ENCODE measurements at regions not wholly inside any gene's neighbourhood (a gene's known extent, or its start where the extent isn't known, plus 50 kb on each side); places are given as distances from the start of the nearest gene placed in this dataset.
A peak's percentile ranks its signal among the peaks of the same experiment; 100 is the strongest.

DNA sequence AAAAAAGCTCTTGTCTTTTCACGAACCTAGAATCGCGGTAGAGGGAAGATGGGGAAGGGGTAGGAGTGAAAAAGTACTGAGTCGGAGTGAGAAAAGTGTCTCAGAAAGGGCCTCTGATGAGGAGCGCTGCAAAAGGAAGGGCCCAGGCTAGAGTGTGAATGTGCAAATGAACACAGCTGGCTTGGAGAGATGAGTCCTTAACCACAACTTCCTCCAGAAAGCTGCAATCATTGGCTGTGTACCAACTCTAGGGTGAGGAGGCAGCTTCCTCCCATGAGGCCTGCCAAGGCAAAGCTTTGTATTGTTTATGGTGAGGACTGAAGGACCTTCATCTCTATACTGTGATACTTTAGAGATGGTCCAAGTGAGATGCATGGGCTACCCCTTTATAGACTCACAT, 566.9 kb upstream of the ANO5 start:
- no peak overlapping the region for H3K27ac Mint-ChIP-seq
- no peaks in the 10 kb centered on the region for H3K27me3 Mint-ChIP-seq
- no peaks in the 10 kb centered on the region for H3K36me3 Mint-ChIP-seq
- no peaks in the 10 kb centered on the region for H3K4me1 Mint-ChIP-seq
- no peak overlapping the region for H3K4me3 Mint-ChIP-seq
- H3K9me3 Mint-ChIP-seq, result peaks cover 0 to 3% (median 2%) of the 10 kb centered on the region in 3 donors

- no peaks in the 10 kb centered on the region for H3K4me1 Mint-ChIP-seq
- peaks cover 0 to 5% (median 1%) of the 10 kb centered on the region in 3 donors for H3K9me3 Mint-ChIP-seq
- H3K36me3 Mint-ChIP-seq, result no peaks in the 10 kb centered on the region
- no peak overlapping the region for H3K4me3 Mint-ChIP-seq
- H3K27me3 Mint-ChIP-seq, result no peaks in the 10 kb centered on the region
- H3K27ac Mint-ChIP-seq, result no peak overlapping the region
Measured at GRCh38 chr11:21628641-21629040, 564.2 kb upstream of the ANO5 start.

GRCh38 chr11:21630934-21631478, 561.9 kb upstream of the ANO5 start:
- peaks cover 0 to 6% (median 1%) of the 10 kb centered on the region in 3 donors for H3K9me3 Mint-ChIP-seq
- no peaks in the 10 kb centered on the region for H3K4me1 Mint-ChIP-seq
- no peak overlapping the region for H3K27ac Mint-ChIP-seq
- H3K4me3 Mint-ChIP-seq, result no peak overlapping the region
- no peaks in the 10 kb centered on the region for H3K27me3 Mint-ChIP-seq
- no peaks in the 10 kb centered on the region for H3K36me3 Mint-ChIP-seq

- H3K27ac Mint-ChIP-seq, result no peak overlapping the region
- H3K4me3 Mint-ChIP-seq, result no peak overlapping the region
- H3K36me3 Mint-ChIP-seq, result no peaks in the 10 kb centered on the region
- no peaks in the 10 kb centered on the region for H3K27me3 Mint-ChIP-seq
- no peaks in the 10 kb centered on the region for H3K4me1 Mint-ChIP-seq
- H3K9me3 Mint-ChIP-seq, result peaks cover 0 to 6% (median 1%) of the 10 kb centered on the region in 3 donors
Measured at GRCh38 chr11:21631991-21632390, 560.9 kb upstream of the ANO5 start.

- Mint-ChIP-seq H3K36me3 (no peaks in the 10 kb centered on the region), H3K27ac (no peak overlapping the region), H3K4me3 (no peak overlapping the region), H3K9me3 (peaks cover 0 to 6% (median 1%) of the 10 kb centered on the region in 3 donors), H3K4me1 (no peaks in the 10 kb centered on the region), H3K27me3 (no peaks in the 10 kb centered on the region)
Measured at GRCh38 chr11:21634491-21634890, 558.4 kb upstream of the ANO5 start.

GRCh38 chr11:21634956-21635355, 557.9 kb upstream of the ANO5 start:
- Mint-ChIP-seq H3K4me3 (no peak overlapping the region), H3K4me1 (no peaks in the 10 kb centered on the region), H3K27ac (no peak overlapping the region), H3K36me3 (no peaks in the 10 kb centered on the region), H3K27me3 (no peaks in the 10 kb centered on the region), H3K9me3 (peaks cover 0 to 6% (median 1%) of the 10 kb centered on the region in 3 donors)

DNA sequence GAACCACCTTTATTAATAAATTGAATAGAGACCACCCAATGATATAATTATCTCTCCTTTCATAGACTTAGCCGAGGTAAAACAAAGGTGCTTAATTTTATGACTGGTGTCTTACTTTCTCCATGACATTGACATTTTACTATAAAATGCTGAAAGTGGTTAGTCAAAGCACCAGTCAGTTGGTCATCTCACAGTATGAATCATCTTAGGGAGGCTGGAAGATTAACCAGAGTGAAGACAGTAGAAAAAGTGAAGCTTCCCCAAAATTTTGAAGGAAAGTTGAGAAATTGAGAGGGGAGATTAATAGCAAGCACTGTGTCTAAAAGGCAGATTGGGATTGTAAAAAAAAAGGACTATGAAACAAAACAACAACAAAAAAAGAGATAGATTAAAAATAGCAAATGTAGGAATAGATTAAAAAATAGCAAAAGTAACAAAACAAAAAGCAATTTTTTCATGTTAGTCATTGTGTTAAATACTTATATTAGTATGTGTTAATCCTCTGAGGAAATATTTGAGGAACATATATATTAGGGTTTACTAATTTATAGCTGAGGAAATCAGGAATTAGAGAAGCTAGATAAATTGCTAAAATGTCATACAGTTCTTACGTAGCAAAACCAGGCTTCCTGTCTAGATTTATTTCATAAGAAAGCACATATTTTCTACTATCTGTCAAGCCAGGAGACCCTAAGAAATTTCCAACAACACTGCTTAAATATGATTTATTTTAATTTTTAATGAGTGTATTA, 557.3 kb upstream of the ANO5 start:
- no peaks in the 10 kb centered on the region for H3K27me3 Mint-ChIP-seq
- no peak overlapping the region for H3K4me3 Mint-ChIP-seq
- peaks cover 0 to 3% (median 1%) of the 10 kb centered on the region in 3 donors for H3K9me3 Mint-ChIP-seq
- no peaks in the 10 kb centered on the region for H3K36me3 Mint-ChIP-seq
- H3K27ac Mint-ChIP-seq, result no peak overlapping the region
- no peaks in the 10 kb centered on the region for H3K4me1 Mint-ChIP-seq

DNA sequence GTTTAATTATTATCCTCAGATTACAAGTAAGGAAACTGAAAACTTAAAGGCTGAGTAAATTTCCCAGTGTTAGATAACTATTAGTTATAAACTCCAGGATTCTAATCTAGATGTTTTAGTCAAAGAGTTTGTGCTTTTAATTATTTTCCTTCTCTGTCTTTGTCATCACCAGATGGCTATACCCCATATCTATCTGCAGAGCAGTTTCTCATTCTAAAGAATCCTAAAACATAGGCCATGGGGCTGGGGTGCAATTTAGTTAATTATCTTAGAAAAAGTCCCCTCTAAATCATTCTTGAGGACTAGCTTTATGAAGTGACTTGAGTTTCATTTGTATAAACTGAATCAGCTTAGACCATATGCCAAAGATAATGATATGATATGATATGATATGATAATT, 556.3 kb upstream of the ANO5 start:
- H3K4me1 Mint-ChIP-seq, result no peaks in the 10 kb centered on the region
- H3K27me3 Mint-ChIP-seq, result no peaks in the 10 kb centered on the region
- peaks cover 1 to 3% (median 1%) of the 10 kb centered on the region in 3 donors for H3K9me3 Mint-ChIP-seq
- H3K36me3 Mint-ChIP-seq, result no peaks in the 10 kb centered on the region
- H3K4me3 Mint-ChIP-seq, result no peak overlapping the region
- no peak overlapping the region for H3K27ac Mint-ChIP-seq

GRCh38 chr11:21640491-21640890, 552.4 kb upstream of the ANO5 start:
- H3K9me3 Mint-ChIP-seq, result peaks cover 1 to 8% (median 2%) of the 10 kb centered on the region in 3 donors
- H3K27me3 Mint-ChIP-seq, result no peaks in the 10 kb centered on the region
- no peak overlapping the region for H3K4me3 Mint-ChIP-seq
- H3K27ac Mint-ChIP-seq, result no peak overlapping the region
- H3K4me1 Mint-ChIP-seq, result peaks cover 0 to 2% (median 0%) of the 10 kb centered on the region in 3 donors
- no peaks in the 10 kb centered on the region for H3K36me3 Mint-ChIP-seq

- peaks cover 1 to 8% (median 2%) of the 10 kb centered on the region in 3 donors for H3K9me3 Mint-ChIP-seq
- no peaks in the 10 kb centered on the region for H3K36me3 Mint-ChIP-seq
- no peak overlapping the region for H3K27ac Mint-ChIP-seq
- H3K4me1 Mint-ChIP-seq, result peaks cover 0 to 2% (median 0%) of the 10 kb centered on the region in 3 donors
- no peaks in the 10 kb centered on the region for H3K27me3 Mint-ChIP-seq
- no peak overlapping the region for H3K4me3 Mint-ChIP-seq
Measured at GRCh38 chr11:21641869-21642268, 551.0 kb upstream of the ANO5 start.

DNA sequence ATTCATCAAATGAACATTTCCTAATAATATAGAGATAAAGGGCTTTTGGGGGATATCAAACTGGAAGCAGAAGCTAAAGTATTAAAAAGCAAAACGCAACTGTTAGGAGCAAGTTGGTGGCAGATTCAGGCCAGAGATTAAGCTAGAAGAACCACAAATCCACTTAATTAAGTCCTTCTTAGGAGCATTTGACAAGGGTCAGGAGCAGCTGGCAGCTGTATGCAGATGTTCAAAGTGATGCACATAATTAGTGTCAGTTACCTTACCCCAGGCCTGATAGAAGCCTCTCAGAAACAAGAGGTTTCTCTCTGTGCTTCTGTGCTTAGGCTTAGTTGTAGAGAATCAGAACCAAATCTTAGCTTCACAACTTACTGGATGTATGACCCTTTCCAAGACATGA, 546.5 kb upstream of the ANO5 start:
- Mint-ChIP-seq H3K4me1 (peaks cover 0 to 2% (median 0%) of the 10 kb centered on the region in 3 donors), H3K9me3 (peaks cover under 1 to 12% (median 2%) of the 10 kb centered on the region in 3 donors), H3K27me3 (no peaks in the 10 kb centered on the region), H3K36me3 (no peaks in the 10 kb centered on the region), H3K27ac (no peak overlapping the region), H3K4me3 (no peak overlapping the region)

GRCh38 chr11:21650961-21651360, 541.9 kb upstream of the ANO5 start:
- Mint-ChIP-seq H3K4me1 (no peaks in the 10 kb centered on the region), H3K36me3 (no peaks in the 10 kb centered on the region), H3K9me3 (peaks cover 0 to 8% (median 3%) of the 10 kb centered on the region in 3 donors), H3K27ac (no peak overlapping the region), H3K27me3 (no peaks in the 10 kb centered on the region), H3K4me3 (no peak overlapping the region)

DNA sequence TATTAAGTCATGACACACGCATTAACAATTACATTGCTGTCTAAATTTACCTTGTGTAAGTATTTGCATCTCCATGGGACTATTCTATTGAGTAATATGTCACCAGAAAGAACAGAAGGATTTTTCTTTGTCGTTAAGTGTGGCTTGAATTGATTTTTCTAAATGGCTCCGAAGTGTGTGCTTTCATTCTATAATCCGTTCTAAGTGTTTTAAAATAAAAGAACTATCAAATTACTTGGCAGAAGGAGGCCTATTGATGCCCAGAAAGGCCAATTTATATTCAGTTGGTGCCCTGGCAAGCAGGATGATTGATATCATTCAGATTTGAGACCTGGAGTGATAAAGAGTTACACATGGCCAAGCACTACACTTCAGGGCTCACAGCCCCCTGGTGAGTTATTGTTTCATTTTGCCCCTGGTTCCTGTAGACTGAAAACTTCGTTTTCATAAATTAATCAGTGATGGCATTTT, 538.9 kb upstream of the ANO5 start:
- Mint-ChIP-seq H3K27me3 (no peaks in the 10 kb centered on the region), H3K36me3 (no peaks in the 10 kb centered on the region), H3K9me3 (peaks cover 0 to 19% (median 3%) of the 10 kb centered on the region in 3 donors), H3K27ac (no peak overlapping the region), H3K4me1 (no peaks in the 10 kb centered on the region), H3K4me3 (no peak overlapping the region)

GRCh38 chr11:21656065-21656464, 536.8 kb upstream of the ANO5 start:
- no peaks in the 10 kb centered on the region for H3K27me3 Mint-ChIP-seq

DNA sequence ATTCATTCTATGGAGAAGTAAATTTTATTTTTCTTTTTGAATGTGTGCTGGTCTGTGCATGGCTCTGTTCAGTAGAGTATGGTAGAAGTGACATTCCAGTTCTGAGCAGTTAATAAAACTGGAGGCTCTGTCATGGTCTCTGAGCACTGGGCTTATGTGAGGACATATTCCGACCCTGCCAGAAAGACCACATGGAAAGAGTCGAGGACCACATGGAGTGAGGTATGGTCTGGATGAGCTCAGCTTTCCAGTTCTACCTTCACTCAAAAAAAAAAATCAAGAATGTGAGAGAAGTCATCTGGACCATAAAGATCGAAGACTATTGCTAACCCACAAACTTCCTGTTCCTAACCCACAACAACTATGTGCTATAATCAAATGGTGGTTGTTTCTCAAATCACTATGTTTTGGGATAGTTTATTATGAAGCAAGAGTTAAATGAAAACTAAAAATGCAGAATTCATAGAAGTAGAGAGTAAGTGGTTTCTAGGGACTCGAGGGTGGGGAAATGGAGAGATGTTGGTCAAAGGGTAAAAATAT, 534.2 kb upstream of the ANO5 start:
- no peaks in the 10 kb centered on the region for H3K36me3 Mint-ChIP-seq
- no peaks in the 10 kb centered on the region for H3K27me3 Mint-ChIP-seq
- H3K4me1 Mint-ChIP-seq, result no peaks in the 10 kb centered on the region
- no peak overlapping the region for H3K27ac Mint-ChIP-seq
- H3K9me3 Mint-ChIP-seq, result peaks cover 0 to 13% (median 2%) of the 10 kb centered on the region in 3 donors
- no peak overlapping the region for H3K4me3 Mint-ChIP-seq

More at GRCh38 chr11:21656065-21656464, 536.8 kb upstream of the ANO5 start:
- Mint-ChIP-seq H3K27ac (no peak overlapping the region), H3K36me3 (no peaks in the 10 kb centered on the region), H3K9me3 (peaks cover 0 to 16% (median 3%) of the 10 kb centered on the region in 3 donors), H3K4me3 (peak overlapping the region in 1 of 4 donors; percentile 43), H3K4me1 (no peaks in the 10 kb centered on the region)
